ENCODE measurements at regions not wholly inside any gene's neighbourhood (a gene's known extent, or its start where the extent isn't known, plus 50 kb on each side); places are given as distances from the start of the nearest gene placed in this dataset.

DNA sequence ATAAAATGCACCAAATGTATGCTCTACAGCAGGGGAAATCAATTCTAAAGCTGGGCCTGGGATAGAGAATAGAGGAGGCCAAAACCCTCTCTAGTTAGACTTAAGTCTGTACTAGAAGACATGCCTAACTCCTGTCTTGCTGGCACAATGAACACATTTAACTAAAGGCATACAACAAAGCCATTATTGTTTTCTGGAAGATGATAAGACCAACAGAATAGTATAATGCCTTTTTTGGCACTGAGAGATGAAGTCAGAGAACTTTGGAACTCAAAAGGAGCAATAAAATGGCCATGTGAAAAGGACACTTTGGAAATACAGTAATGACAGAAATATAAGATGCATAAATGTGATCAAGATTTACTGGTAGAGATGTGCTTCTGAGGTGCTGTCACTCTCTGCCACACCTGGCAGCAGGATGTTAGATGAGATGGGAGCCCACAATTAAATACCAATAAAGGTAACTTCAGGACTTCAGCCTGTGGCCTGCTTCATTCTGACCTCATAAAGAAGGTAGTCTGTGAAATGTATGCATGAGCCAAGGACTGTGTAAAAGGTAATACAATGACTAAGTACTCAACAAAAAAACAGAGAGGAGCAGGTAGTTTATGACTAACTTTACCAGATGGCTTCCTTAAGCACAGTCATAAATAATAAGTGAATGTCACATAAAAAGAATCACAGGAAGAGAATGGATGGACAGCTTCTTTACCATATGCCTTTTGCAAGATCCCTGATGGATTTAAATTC lies 333.4 kb downstream of the BCKDHB start:
- DNase-seq: no peak
- H3K4me1 Mint-ChIP-seq (ENCODE audit: low read depth, unreplicated experiment): no peaks in the 10 kb centered on the region
- H3K9me3 Mint-ChIP-seq (ENCODE audit: unreplicated experiment): no peaks in the 10 kb centered on the region
- H3K4me3 Mint-ChIP-seq (ENCODE audit: unreplicated experiment): no peak overlapping the region
- no peaks in the 10 kb centered on the region for H3K27me3 Mint-ChIP-seq (ENCODE audit: unreplicated experiment)
- TF ChIP-seq, protein P1, sequence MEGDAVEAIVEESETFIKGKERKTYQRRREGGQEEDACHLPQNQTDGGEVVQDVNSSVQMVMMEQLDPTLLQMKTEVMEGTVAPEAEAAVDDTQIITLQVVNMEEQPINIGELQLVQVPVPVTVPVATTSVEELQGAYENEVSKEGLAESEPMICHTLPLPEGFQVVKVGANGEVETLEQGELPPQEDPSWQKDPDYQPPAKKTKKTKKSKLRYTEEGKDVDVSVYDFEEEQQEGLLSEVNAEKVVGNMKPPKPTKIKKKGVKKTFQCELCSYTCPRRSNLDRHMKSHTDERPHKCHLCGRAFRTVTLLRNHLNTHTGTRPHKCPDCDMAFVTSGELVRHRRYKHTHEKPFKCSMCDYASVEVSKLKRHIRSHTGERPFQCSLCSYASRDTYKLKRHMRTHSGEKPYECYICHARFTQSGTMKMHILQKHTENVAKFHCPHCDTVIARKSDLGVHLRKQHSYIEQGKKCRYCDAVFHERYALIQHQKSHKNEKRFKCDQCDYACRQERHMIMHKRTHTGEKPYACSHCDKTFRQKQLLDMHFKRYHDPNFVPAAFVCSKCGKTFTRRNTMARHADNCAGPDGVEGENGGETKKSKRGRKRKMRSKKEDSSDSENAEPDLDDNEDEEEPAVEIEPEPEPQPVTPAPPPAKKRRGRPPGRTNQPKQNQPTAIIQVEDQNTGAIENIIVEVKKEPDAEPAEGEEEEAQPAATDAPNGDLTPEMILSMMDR (IDR thresholded peaks at IDR 0.05; ENCODE audit: partially characterized antibody, unreplicated experiment): no peak
- no peak overlapping the region for H3K27ac Mint-ChIP-seq (ENCODE audit: unreplicated experiment)
- no peaks in the 10 kb centered on the region for H3K36me3 Mint-ChIP-seq (ENCODE audit: unreplicated experiment)

GRCh38 chr6:80438772-80439171 lies 332.3 kb downstream of the BCKDHB start:
- Mint-ChIP-seq H3K4me3 (ENCODE audit: unreplicated experiment) (no peak overlapping the region), H3K27me3 (ENCODE audit: unreplicated experiment) (no peaks in the 10 kb centered on the region), H3K27ac (ENCODE audit: unreplicated experiment) (no peak overlapping the region), H3K9me3 (ENCODE audit: unreplicated experiment) (no peaks in the 10 kb centered on the region), H3K36me3 (ENCODE audit: unreplicated experiment) (no peaks in the 10 kb centered on the region), H3K4me1 (ENCODE audit: low read depth, unreplicated experiment) (no peaks in the 10 kb centered on the region)
- DNase-seq: no peak
- TF ChIP-seq, protein P1 (IDR thresholded peaks at IDR 0.05; ENCODE audit: partially characterized antibody, unreplicated experiment): no peak

DNA sequence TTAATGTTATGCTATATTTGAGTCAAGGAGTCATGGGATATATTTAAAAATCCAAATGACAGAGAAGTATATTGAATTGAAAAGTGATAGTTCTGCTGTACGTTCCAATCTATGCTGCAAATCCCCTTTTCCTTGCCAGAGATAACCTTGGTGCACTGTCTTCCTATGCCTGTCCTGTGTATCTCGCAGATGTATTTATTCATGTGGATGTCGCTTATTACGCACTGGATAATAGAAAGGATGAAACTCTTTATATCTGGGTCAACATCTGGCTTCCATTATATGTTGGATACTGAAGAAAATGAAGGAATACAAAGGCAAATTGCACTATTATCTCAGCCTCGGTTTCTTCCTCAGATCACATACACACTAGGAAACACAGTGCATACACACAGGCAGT lies 331.3 kb downstream of the BCKDHB start:
- H3K4me1 Mint-ChIP-seq (ENCODE audit: low read depth, unreplicated experiment): no peaks in the 10 kb centered on the region
- H3K27me3 Mint-ChIP-seq (ENCODE audit: unreplicated experiment): no peaks in the 10 kb centered on the region
- H3K4me3 Mint-ChIP-seq (ENCODE audit: unreplicated experiment): no peak overlapping the region
- no peak for DNase-seq
- TF ChIP-seq, protein P1 (IDR thresholded peaks at IDR 0.05; ENCODE audit: partially characterized antibody, unreplicated experiment): no peak
- H3K36me3 Mint-ChIP-seq (ENCODE audit: unreplicated experiment): no peaks in the 10 kb centered on the region
- H3K27ac Mint-ChIP-seq (ENCODE audit: unreplicated experiment): no peak overlapping the region
- H3K9me3 Mint-ChIP-seq (ENCODE audit: unreplicated experiment): no peaks in the 10 kb centered on the region

DNA sequence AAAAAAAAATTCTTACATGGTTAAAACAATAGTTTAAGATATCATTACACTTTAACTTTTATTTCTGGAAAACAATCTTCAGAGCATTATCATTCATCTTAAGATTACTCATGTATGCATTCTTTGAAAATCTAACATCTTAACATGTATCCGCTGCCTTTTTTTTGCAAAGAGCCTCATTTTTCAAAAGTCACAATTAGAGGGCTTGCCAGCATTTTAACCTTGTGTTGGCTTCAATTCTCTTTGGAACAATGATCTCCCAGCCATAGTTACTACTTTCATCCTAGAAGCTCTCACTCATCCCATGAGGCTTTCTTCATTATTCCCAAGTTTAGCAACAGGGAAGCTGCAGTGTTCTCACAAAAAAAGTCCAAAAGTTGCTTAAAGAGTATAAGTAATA lies 330.8 kb downstream of the BCKDHB start:
- no peak for DNase-seq
- Mint-ChIP-seq H3K27me3 (ENCODE audit: unreplicated experiment) (no peaks in the 10 kb centered on the region), H3K27ac (ENCODE audit: unreplicated experiment) (no peak overlapping the region), H3K4me3 (ENCODE audit: unreplicated experiment) (no peak overlapping the region), H3K36me3 (ENCODE audit: unreplicated experiment) (no peaks in the 10 kb centered on the region), H3K9me3 (ENCODE audit: unreplicated experiment) (no peaks in the 10 kb centered on the region), H3K4me1 (ENCODE audit: low read depth, unreplicated experiment) (no peaks in the 10 kb centered on the region)
- TF ChIP-seq, protein P1 (IDR thresholded peaks at IDR 0.05; ENCODE audit: partially characterized antibody, unreplicated experiment): no peak

- Mint-ChIP-seq H3K27ac (ENCODE audit: unreplicated experiment) (no peak overlapping the region), H3K36me3 (ENCODE audit: unreplicated experiment) (no peaks in the 10 kb centered on the region), H3K4me1 (ENCODE audit: low read depth, unreplicated experiment) (no peaks in the 10 kb centered on the region), H3K4me3 (ENCODE audit: unreplicated experiment) (no peak overlapping the region), H3K27me3 (ENCODE audit: unreplicated experiment) (no peaks in the 10 kb centered on the region), H3K9me3 (ENCODE audit: unreplicated experiment) (no peaks in the 10 kb centered on the region)
- TF ChIP-seq, protein P1 (IDR thresholded peaks at IDR 0.05; ENCODE audit: partially characterized antibody, unreplicated experiment): no peak
- DNase-seq: no peak
These were observed 330.2 kb downstream of the BCKDHB start for GRCh38 chr6:80436663-80437062.

Data from glutamatergic neuron (in vitro differentiated cells).